SK-N-MC (cell line): ENCODE measurements at regions not wholly inside any gene's neighbourhood (a gene's known extent, or its start where the extent isn't known, plus 50 kb on each side); places are given as distances from the start of the nearest gene placed in this dataset.

ENCODE experiments used
- EZH2 ChIP-seq: fragments of 200-600 bp; sonication (generic); IDR thresholded peaks from one replicate; pipeline ENCODE4 v1.6.1; 2017; ENCODE audit warnings: antibody characterized with exemption
- FOXP2 ChIP-seq: optimal IDR thresholded peaks from 2 replicates; pipeline ENCODE3; 2011; ENCODE audit warnings: mild to moderate bottlenecking, moderate library complexity; ENCODE audit not compliant: insufficient read depth; ENCODE audit errors: extremely low read length, control extremely low read depth
- POLR2AphosphoS5 ChIP-seq: IDR thresholded peaks from 2 replicates; pipeline ENCODE4 v1.6.1; 2012; ENCODE audit warnings: mild to moderate bottlenecking, low read depth, low read length, borderline replicate concordance

DNA sequence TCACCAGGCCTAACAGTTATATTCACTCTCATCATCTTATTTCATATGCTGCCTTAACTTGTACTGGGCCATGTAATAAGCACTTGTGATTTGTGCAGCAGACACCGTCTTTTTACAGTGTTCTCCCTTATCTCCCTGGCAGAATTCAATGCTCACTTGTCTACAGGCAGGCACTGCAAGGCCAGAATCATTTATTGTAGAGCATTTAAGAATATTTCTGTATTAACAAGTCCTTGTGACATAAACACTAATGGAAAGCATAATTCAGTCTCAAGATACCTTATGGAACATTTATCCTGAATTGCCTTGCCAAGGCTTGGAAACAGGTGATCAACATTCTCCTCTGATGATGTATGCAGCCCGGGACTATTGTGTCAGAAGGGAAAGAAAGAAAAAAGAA lies 808.9 kb downstream of the STPG2 start:
- TF ChIP-seq POLR2AphosphoS5 = no peak
- no peak for TF ChIP-seq EZH2
- TF ChIP-seq FOXP2 = no peak
